HL-60 (cell line): ENCODE measurements at regions not wholly inside any gene's neighbourhood (a gene's known extent, or its start where the extent isn't known, plus 50 kb on each side); places are given as distances from the start of the nearest gene placed in this dataset.

ENCODE experiments used
- DNase-seq, 2 experiments: peaks; one replicate each; pipeline ENCODE4 v3.0.0-alpha.2; 2010 to 2020; ENCODE audit warnings: low read depth in 1 of 2, low spot score in 1 of 2
- H3K27ac ChIP-seq: fragments of 250-450 bp; sonication (Bioruptor Pico); replicated peaks from 2 replicates; pipeline ENCODE4 v1.5.1; 2020; ENCODE audit warnings: mild to moderate bottlenecking, moderate library complexity
- H3K27me3 ChIP-seq: fragments of 250-450 bp; sonication (Bioruptor Pico); 2 replicates; pipeline ENCODE4 v1.5.1; 2021; ENCODE audit warnings: mild to moderate bottlenecking, moderate library complexity; ENCODE audit not compliant: insufficient read depth, poor library complexity, severe bottlenecking
- H3K4me3 ChIP-seq: replicated peaks from 2 replicates; pipeline ENCODE4 v1.5.1; 2011; ENCODE audit warnings: mild to moderate bottlenecking, control low read depth, low read length; ENCODE audit not compliant: insufficient read depth
- GABPA ChIP-seq: IDR thresholded peaks from 2 replicates; pipeline ENCODE4 v1.6.1; 2012; ENCODE audit warnings: low read depth
- POLR2AphosphoS5 ChIP-seq: IDR thresholded peaks from 2 replicates; pipeline ENCODE4 v1.6.1; 2012; ENCODE audit warnings: low read depth
- SPI1 ChIP-seq: IDR thresholded peaks from 2 replicates; pipeline ENCODE4 v1.6.1; 2012; ENCODE audit warnings: low read depth, mild to moderate bottlenecking, borderline replicate concordance
- TF ChIP-seq, protein P1 (sequence below): IDR thresholded peaks from one replicate; pipeline ENCODE4 v1.5.1; 2011; ENCODE audit warnings: low read length, control low read depth, inconsistent platforms; ENCODE audit not compliant: insufficient read depth
- TF ChIP-seq, protein P2 (sequence below): IDR thresholded peaks from 2 replicates; pipeline ENCODE4 v1.6.1; 2012; ENCODE audit warnings: low read depth; ENCODE audit not compliant: insufficient replicate concordance

DNA sequence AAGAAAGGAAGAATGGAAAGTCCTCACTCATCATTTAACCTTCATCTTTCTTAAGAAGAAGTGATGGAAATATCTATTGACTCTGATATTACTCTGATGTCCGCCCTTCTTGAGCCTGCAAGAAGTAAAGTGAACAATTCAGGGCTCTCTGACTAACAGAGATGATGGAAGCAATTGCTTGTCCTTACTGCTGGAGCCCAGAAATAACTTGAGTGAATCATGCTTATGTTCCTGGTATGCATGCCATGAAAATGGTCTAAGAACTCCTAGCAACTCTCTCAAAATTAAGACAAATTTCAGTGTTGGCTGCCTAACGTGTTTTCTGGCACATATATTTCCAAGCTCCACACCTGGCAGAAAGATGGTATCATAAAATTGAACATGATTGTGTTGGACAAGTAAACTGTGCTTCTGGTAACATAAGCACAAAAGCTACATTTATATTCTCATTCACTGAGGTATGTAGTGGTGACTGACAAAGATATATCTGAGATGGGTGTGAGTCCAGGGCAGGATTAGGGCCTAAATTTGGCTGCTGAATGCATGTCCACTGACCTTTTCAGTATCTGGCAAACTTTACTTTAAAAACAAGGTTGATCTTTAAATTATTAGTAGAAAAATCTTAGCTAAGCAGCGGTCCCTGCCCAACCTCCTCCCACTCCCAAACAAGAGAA, 109.2 kb upstream of the OTUD4 start:
- TF ChIP-seq GABPA (no peak), SPI1 (no peak), POLR2AphosphoS5 (no peak)
- TF ChIP-seq, protein P1, sequence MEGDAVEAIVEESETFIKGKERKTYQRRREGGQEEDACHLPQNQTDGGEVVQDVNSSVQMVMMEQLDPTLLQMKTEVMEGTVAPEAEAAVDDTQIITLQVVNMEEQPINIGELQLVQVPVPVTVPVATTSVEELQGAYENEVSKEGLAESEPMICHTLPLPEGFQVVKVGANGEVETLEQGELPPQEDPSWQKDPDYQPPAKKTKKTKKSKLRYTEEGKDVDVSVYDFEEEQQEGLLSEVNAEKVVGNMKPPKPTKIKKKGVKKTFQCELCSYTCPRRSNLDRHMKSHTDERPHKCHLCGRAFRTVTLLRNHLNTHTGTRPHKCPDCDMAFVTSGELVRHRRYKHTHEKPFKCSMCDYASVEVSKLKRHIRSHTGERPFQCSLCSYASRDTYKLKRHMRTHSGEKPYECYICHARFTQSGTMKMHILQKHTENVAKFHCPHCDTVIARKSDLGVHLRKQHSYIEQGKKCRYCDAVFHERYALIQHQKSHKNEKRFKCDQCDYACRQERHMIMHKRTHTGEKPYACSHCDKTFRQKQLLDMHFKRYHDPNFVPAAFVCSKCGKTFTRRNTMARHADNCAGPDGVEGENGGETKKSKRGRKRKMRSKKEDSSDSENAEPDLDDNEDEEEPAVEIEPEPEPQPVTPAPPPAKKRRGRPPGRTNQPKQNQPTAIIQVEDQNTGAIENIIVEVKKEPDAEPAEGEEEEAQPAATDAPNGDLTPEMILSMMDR = no peak
- TF ChIP-seq, protein P2, sequence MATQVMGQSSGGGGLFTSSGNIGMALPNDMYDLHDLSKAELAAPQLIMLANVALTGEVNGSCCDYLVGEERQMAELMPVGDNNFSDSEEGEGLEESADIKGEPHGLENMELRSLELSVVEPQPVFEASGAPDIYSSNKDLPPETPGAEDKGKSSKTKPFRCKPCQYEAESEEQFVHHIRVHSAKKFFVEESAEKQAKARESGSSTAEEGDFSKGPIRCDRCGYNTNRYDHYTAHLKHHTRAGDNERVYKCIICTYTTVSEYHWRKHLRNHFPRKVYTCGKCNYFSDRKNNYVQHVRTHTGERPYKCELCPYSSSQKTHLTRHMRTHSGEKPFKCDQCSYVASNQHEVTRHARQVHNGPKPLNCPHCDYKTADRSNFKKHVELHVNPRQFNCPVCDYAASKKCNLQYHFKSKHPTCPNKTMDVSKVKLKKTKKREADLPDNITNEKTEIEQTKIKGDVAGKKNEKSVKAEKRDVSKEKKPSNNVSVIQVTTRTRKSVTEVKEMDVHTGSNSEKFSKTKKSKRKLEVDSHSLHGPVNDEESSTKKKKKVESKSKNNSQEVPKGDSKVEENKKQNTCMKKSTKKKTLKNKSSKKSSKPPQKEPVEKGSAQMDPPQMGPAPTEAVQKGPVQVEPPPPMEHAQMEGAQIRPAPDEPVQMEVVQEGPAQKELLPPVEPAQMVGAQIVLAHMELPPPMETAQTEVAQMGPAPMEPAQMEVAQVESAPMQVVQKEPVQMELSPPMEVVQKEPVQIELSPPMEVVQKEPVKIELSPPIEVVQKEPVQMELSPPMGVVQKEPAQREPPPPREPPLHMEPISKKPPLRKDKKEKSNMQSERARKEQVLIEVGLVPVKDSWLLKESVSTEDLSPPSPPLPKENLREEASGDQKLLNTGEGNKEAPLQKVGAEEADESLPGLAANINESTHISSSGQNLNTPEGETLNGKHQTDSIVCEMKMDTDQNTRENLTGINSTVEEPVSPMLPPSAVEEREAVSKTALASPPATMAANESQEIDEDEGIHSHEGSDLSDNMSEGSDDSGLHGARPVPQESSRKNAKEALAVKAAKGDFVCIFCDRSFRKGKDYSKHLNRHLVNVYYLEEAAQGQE = no peak
- Histone ChIP-seq H3K4me3 (no peak overlapping the region), H3K27ac (no peak overlapping the region), H3K27me3 (no peaks in the 10 kb centered on the region)
- no peak for DNase-seq

DNA sequence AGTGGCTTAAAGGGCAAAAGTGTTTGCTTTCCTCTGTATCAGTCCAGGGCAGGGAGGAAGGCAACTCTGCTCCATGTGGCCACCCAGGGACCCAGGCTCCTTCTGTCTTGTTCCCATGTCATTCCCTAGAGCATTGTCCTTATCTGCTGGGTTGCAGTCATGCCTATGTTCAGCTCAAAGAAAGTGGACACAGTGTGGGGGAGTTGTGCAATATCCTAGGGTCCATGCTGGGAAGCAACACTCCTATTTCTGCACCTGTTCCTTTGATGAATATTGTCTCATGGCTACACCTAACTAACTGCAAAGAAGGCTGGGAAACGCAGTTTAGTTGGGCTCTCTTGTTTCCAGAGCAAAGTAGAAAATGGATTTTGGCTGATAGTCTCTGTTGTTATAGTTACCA, 107.0 kb upstream of the OTUD4 start:
- Histone ChIP-seq H3K4me3 (no peak overlapping the region), H3K27ac (no peak overlapping the region), H3K27me3 (no peaks in the 10 kb centered on the region)
- DNase-seq = no peak
- TF ChIP-seq SPI1 (no peak), POLR2AphosphoS5 (no peak), GABPA (no peak)
- TF ChIP-seq, protein P1 = no peak
- TF ChIP-seq, protein P2 = no peak

DNA sequence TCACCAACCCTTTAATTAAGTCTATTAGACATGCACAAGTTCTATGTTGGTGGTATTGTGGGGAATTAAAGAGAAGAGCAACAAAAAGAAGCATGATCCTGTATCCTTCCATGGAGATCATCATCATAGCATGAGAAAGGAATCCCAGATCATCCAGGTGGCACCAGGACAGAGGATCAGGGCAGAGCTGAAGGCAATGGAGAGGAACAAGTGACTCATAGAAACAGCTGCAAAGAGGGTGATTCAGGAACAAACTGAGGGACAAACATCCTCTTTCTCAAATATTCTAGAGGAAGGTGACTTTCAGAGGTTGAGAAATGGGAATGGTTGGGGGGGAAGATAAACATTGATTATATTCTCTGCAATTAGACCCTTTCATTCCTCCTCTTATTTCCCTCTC, 105.5 kb upstream of the OTUD4 start:
- no peaks in the 10 kb centered on the region for H3K27me3 ChIP-seq
- H3K27ac ChIP-seq = no peak overlapping the region
- no peak overlapping the region for H3K4me3 ChIP-seq
- TF ChIP-seq, protein P2 = no peak
- TF ChIP-seq POLR2AphosphoS5 (no peak), SPI1 (no peak), GABPA (no peak)
- TF ChIP-seq, protein P1 = no peak
- peak in 1 of 2 experiments; percentile 0 for DNase-seq
